AG04449 (cell line): ENCODE measurements at regions not wholly inside any gene's neighbourhood (a gene's known extent, or its start where the extent isn't known, plus 50 kb on each side); places are given as distances from the start of the nearest gene placed in this dataset.
A peak's percentile ranks its signal among the peaks of the same experiment; 100 is the strongest.

Experiments
- CTCF ChIA-PET: fragments of 350-600 bp; formaldehyde crosslinking; extraction: SDS; loops from one replicate; lab custom pipeline; 2021; ENCODE audit warnings: antibody characterized with exemption; lab: Yijun Ruan, JAX
- POLR2A ChIA-PET: fragments of 400-600, 350-600 bp; formaldehyde crosslinking; extraction: SDS; loops from one replicate; lab custom pipeline; 2020; ENCODE audit warnings: antibody characterized with exemption, inconsistent platforms; lab: Yijun Ruan, JAX
- DNase-seq: peaks from one replicate; pipeline ENCODE4 v3.0.0-alpha.2; 2010; ENCODE audit warnings: low read depth, low spot score
- H3K4me3 ChIP-seq: 2 replicates; pipeline ENCODE4 v1.5.1; 2011; ENCODE audit warnings: low read depth, mild to moderate bottlenecking, control low read depth, low read length
- CTCF ChIP-seq: IDR thresholded peaks from one replicate; pipeline ENCODE4 v1.5.1; 2011; ENCODE audit warnings: mild to moderate bottlenecking, moderate library complexity, low read length, control low read depth, inconsistent platforms; ENCODE audit not compliant: insufficient read depth; ENCODE audit errors: missing control alignments

GRCh38 chr6:25176466-25176865 is 102.7 kb upstream of the CARMIL1 start:
- ChIA-PET POLR2A (no interaction called here), CTCF (no interaction called here)
- no peak for TF ChIP-seq CTCF
- DNase-seq, result no peak
- H3K4me3 ChIP-seq, result no peak overlapping the region

- no peak for TF ChIP-seq CTCF
- CTCF ChIA-PET, result no interaction called here
- POLR2A ChIA-PET, result no interaction called here
Measured at GRCh38 chr6:25177500-25178028, 101.6 kb upstream of the CARMIL1 start.

GRCh38 chr6:25178336-25179035 is 100.7 kb upstream of the CARMIL1 start:
- TF ChIP-seq CTCF, result no peak
- CTCF ChIA-PET, result interaction anchor here (2.3 kb wide), 1 partner anchor 108 kb away, joined by 7 read pairs; no protein-coding TSS in a partner anchor
- POLR2A ChIA-PET, result interaction anchor here (0.9 kb wide), 1 partner anchor 15 kb away, joined by 7 read pairs; no protein-coding TSS in a partner anchor
- no peak overlapping the region for H3K4me3 ChIP-seq
- DNase-seq, result no peak

More at GRCh38 chr6:25177500-25178028, 101.6 kb upstream of the CARMIL1 start:
- H3K4me3 ChIP-seq, result no peak overlapping the region
- DNase-seq, result no peak

GRCh38 chr6:25179051-25179778 is 100.0 kb upstream of the CARMIL1 start:
- TF ChIP-seq CTCF, result no peak
- ChIA-PET CTCF (interaction anchor here (2.3 kb wide), 1 partner anchor 108 kb away, joined by 7 read pairs; no protein-coding TSS in a partner anchor), POLR2A (interaction anchor here (0.9 kb wide), 1 partner anchor 14 kb away, joined by 7 read pairs; no protein-coding TSS in a partner anchor)
- peak; percentile 65 for DNase-seq
- no peak overlapping the region for H3K4me3 ChIP-seq

- CTCF ChIA-PET, result interaction anchor here (0.6 to 2.3 kb wide), 4 partner anchors 13 to 110 kb away, joined by 3 to 7 read pairs (median 3); no protein-coding TSS in a partner anchor
- TF ChIP-seq CTCF, result no peak
- POLR2A ChIA-PET, result interaction anchor here (0.8 kb wide), 1 partner anchor 8 kb away, joined by 7 read pairs; no protein-coding TSS in a partner anchor
- DNase-seq, result no peak
- no peak overlapping the region for H3K4me3 ChIP-seq
Measured at GRCh38 chr6:25180630-25181349, 98.4 kb upstream of the CARMIL1 start.
